ENCODE measurements at regions not wholly inside any gene's neighbourhood (a gene's known extent, or its start where the extent isn't known, plus 50 kb on each side); places are given as distances from the start of the nearest gene placed in this dataset.

GRCh38 chr19:29283366-29283765 lies 70.4 kb upstream of the UQCRFS1 start:
- intact Hi-C loops (cut with DNase I; ENCODE audit: low total_unique reads): no loop called here
- Histone ChIP-seq H3K4me1 (no peaks in the 10 kb centered on the region), H3K9me3 (no peaks in the 10 kb centered on the region), H3K36me3 (ENCODE audit: low read depth, missing control alignments) (no peaks in the 10 kb centered on the region), H3K4me3 (no peak overlapping the region), H3K27me3 (no peaks in the 10 kb centered on the region), H3K27ac (no peak overlapping the region)
- no peak for DNase-seq
- TF ChIP-seq CTCF (IDR thresholded peaks at IDR 0.05) (no peak), POLR2A (IDR thresholded peaks at IDR 0.05) (no peak)
- WGBS, 2 donors: 59 to 64% methylated on average over 3 of the region's 3 CpGs

GRCh38 chr19:29285187-29285687 lies 72.3 kb upstream of the UQCRFS1 start:
- no peaks in the 10 kb centered on the region for H3K27me3 ChIP-seq
- H3K27ac ChIP-seq: no peak overlapping the region
- no peaks in the 10 kb centered on the region for H3K9me3 ChIP-seq
- TF ChIP-seq CTCF (IDR thresholded peaks at IDR 0.05) (no peak), POLR2A (IDR thresholded peaks at IDR 0.05) (no peak)
- intact Hi-C loops (cut with DNase I; ENCODE audit: low total_unique reads): no loop called here
- no peaks in the 10 kb centered on the region for H3K4me1 ChIP-seq
- 79 to 84% methylated on average over 6 of the region's 6 CpGs for whole genome bisulfite sequencing, 2 donors
- no peak overlapping the region for H3K4me3 ChIP-seq
- H3K36me3 ChIP-seq (ENCODE audit: low read depth, missing control alignments): no peaks in the 10 kb centered on the region
- DNase-seq: no peak

GRCh38 chr19:29285878-29286277 lies 72.9 kb upstream of the UQCRFS1 start:
- no peak for DNase-seq
- TF ChIP-seq CTCF (IDR thresholded peaks at IDR 0.05) (no peak), POLR2A (IDR thresholded peaks at IDR 0.05) (no peak)
- no peak overlapping the region for H3K4me3 ChIP-seq
- no peaks in the 10 kb centered on the region for H3K4me1 ChIP-seq
- intact Hi-C loops (cut with DNase I; ENCODE audit: low total_unique reads): no loop called here
- H3K9me3 ChIP-seq: no peaks in the 10 kb centered on the region
- no peaks in the 10 kb centered on the region for H3K36me3 ChIP-seq (ENCODE audit: low read depth, missing control alignments)
- no peak overlapping the region for H3K27ac ChIP-seq
- H3K27me3 ChIP-seq: no peaks in the 10 kb centered on the region
- WGBS, 2 donors: 29 to 35% methylated on average over 6 of the region's 6 CpGs

- Histone ChIP-seq H3K36me3 (ENCODE audit: low read depth, missing control alignments) (no peaks in the 10 kb centered on the region), H3K27me3 (no peaks in the 10 kb centered on the region), H3K4me1 (no peaks in the 10 kb centered on the region), H3K9me3 (no peaks in the 10 kb centered on the region), H3K27ac (no peak overlapping the region), H3K4me3 (no peak overlapping the region)
- no peak for TF ChIP-seq POLR2A (IDR thresholded peaks at IDR 0.05)
- TF ChIP-seq CTCF (IDR thresholded peaks at IDR 0.05): no peak
- intact Hi-C loops (cut with DNase I; ENCODE audit: low total_unique reads): no loop called here
- no peak for DNase-seq
- 81 to 84% methylated on average over 4 of the region's 4 CpGs for WGBS, 2 donors
Observed at GRCh38 chr19:29287061-29287460, 74.1 kb upstream of the UQCRFS1 start.

- intact Hi-C loops (cut with DNase I; ENCODE audit: low total_unique reads): no loop called here
- TF ChIP-seq POLR2A (IDR thresholded peaks at IDR 0.05) (no peak), CTCF (IDR thresholded peaks at IDR 0.05) (no peak)
- H3K27ac ChIP-seq: no peak overlapping the region
Observed at GRCh38 chr19:29288256-29288655, 75.3 kb upstream of the UQCRFS1 start.

More at GRCh38 chr19:29288256-29288655, 75.3 kb upstream of the UQCRFS1 start:
- no peaks in the 10 kb centered on the region for H3K9me3 ChIP-seq
- no peaks in the 10 kb centered on the region for H3K27me3 ChIP-seq
- DNase-seq: no peak
- 79 to 88% methylated on average over 3 to 4 of the region's 4 CpGs for WGBS, 2 donors
- H3K4me1 ChIP-seq: no peaks in the 10 kb centered on the region
- no peaks in the 10 kb centered on the region for H3K36me3 ChIP-seq (ENCODE audit: low read depth, missing control alignments)
- H3K4me3 ChIP-seq: no peak overlapping the region
